ENCODE measurements at regions not wholly inside any gene's neighbourhood (a gene's known extent, or its start where the extent isn't known, plus 50 kb on each side); places are given as distances from the start of the nearest gene placed in this dataset.
A peak's percentile ranks its signal among the peaks of the same experiment; 100 is the strongest.

DNA sequence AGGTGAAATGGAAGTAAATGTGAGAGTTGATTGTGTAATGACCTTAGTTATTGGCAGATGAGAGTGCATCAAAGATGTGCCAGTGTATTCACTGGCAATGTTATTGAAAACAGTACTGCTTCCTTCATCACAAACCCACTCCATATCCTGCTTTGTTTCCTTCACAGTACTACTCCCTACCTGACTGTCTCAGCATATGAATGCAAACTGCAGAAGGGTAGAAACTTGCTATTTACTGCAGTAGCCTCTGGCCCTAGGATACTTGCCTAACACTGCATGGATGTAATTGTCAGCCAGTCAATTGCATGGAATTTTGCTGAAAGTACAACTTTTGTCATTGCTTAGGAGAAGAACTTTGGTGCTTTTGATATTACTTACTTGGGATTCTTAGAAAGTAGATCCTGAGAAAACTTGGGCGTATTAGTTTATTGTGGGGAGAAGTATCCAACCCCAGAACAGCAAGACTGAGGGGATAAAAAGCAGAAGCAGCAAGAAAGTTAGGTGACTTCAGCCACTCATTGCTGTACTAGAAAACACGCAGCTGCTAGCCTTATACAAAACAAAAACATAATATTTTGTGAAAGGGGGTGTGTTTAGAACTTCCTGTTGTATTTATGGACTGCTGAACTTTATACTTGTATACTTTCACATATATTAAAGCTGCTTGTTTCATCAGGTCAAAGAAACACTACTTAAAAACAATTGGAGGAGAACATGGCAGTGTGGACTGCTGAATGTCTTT, 219.0 kb downstream of the CCNG2 start:
- DNase-seq = no peak

DNA sequence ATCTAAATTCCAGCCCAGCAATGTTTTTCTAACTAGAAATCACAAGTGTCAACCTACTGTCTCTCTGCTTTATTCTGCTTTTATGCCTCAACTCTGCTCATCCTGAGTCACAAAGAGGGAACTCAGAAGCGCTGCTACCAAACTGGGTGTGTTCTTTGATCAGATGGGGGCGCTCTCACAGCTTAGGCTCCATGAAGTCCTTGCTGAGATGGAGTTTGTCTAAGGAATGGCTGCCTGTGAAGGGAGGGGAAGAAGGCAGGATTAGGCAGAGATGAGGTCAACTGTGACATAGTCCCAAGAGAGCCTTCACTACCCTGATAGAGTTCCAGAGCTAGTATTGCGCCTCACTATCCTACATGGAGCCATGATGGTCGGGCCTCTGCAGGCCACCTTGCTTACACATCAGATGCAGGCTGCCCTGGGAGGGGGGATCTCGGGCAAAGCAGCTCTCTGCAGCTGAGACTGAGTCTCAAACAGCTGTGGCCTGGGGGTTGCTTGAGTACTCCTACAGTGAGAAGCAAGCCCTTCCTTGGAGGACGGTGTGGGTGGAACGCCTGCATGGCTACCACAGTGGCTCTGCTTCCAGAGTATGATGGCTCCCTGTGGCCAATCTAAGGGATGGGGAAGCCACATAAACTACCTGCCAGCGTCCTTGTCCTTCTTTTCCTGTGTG, 219.9 kb downstream of the CCNG2 start:
- DNase-seq = no peak

GRCh38 chr4:77384094-77384493, 221.5 kb upstream of the CXCL13 start:
- no peak for DNase-seq

GRCh38 chr4:77385124-77385969, 220.3 kb upstream of the CXCL13 start:
- DNase-seq = peak; percentile 50

DNA sequence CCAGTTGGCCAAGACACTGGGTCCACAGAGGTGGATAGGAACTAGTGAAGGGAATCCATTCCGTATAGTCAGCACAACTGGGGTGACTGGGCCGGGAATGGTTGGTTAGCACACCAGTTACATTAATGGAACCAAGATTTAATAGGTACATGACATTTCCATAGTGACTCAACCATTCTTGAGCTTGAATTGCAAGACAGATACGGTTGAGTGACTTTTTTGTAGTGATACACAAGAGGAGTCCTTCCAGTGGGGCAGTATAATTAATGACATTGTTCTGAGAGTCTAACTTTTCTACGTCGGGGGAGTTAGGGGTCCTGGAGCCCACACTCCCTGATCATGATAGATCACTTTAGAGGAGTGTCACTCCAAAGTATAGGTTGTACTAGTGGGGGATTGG, 211.6 kb upstream of the CXCL13 start:
- no peak for DNase-seq

DNA sequence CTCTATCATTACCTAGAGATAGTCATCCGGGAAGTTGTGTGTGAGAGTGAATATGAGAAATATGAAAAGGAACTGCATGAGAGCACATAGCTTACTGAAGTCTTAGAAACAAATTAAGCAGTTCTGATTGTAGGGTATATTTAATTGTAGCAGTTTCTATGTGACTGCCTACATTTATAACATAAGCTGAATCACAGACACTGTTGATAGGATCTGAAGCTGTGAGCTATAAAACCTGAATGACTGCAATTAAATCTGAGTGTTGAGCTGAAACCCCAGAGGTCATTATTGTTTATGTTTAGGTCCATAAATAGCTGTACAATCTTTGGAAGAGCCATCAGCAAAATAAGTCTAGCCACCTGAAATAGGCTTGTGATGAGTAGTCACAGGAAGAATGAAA, 210.1 kb upstream of the CXCL13 start:
- no peak for DNase-seq

DNA sequence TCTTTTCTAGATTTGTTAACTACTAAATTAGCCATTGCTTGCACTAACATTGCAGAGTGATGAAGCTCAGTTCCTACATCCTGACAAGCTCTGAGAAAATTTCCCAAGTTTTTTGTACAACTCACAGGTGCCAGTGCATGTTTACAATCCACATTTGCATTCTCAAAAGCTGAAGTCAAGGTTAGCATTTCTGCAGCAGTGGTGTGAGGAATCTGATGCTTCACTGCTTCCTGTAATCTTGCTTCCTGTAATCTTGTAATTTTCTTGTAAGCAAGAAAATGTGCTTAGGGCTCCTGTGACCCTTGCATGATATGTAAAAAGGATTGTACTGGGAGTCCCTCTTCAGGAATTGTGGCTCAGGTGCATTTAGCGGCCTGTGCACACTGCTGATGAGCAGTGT, 207.4 kb upstream of the CXCL13 start:
- no peak for DNase-seq

DNA sequence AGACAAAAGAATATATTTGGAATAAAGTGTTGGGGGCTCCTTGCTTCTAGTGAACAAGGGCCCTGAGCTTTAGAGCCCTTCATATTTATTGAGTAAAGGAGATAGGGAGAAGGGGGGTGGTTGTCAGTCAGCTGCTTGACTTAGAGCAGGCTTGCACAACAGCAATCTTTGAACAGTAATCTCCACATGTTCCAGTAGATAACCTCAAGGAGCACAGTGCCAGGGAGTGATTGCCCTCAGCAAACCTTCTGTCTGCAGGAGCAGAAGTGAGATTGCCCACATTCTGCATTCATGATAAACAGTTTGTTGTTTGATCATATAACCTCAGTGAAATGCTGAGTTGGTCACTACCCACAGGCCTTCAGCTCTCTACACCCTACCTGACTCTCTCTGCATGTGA, 205.8 kb upstream of the CXCL13 start:
- no peak for DNase-seq

DNA sequence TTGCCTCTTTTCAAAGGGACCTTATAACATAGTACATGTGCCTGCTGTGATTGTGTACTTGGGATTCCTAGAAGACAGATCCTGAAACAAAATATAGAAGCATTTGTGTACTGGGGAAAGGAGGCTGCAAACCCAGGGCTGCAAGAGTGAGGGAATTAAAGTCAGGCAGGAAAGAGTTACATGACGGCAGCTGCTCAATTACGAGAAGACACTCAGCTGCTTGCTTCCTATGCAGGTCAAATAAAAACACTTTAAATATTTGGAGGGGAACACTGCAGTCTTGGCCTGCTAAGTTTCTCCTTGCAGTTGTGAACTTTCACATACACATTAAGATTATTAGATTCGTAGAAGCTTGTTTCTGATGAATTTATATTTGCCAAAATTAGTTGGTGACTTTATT, 191.9 kb upstream of the CXCL13 start:
- DNase-seq = no peak

GRCh38 chr4:77415689-77416088, 189.9 kb upstream of the CXCL13 start:
- no peak for DNase-seq

GRCh38 chr4:77418333-77418732, 187.3 kb upstream of the CXCL13 start:
- peak; percentile 2 for DNase-seq

- no peak for DNase-seq
Measured at GRCh38 chr4:77430847-77431246, 174.8 kb upstream of the CXCL13 start.

DNA sequence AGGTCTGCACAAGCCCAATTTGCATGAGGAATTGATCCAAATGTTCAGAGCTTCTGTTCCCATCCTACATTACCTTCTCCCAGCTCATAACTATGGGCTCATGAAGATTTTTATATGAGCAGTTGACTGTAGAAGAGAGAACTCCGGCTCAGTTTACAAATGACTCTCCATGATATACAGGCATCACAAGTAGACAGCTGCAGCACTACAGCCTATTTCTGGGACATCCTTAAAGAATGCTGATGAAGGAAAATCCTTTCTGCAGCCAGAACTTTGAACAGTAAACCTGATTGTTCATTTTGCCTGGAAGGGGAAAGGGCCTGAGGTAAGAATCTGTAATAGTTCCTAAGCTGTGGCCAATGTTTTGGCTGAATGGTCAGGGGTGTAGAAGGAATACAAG, 174.1 kb upstream of the CXCL13 start:
- DNase-seq = no peak

GRCh38 chr4:77432717-77433417, 172.8 kb upstream of the CXCL13 start:
- no peak for DNase-seq

- DNase-seq = peak; percentile 50
Measured at GRCh38 chr4:77433418-77433733, 172.2 kb upstream of the CXCL13 start.

GRCh38 chr4:77434299-77435092, 171.1 kb upstream of the CXCL13 start:
- no peak for DNase-seq

DNA sequence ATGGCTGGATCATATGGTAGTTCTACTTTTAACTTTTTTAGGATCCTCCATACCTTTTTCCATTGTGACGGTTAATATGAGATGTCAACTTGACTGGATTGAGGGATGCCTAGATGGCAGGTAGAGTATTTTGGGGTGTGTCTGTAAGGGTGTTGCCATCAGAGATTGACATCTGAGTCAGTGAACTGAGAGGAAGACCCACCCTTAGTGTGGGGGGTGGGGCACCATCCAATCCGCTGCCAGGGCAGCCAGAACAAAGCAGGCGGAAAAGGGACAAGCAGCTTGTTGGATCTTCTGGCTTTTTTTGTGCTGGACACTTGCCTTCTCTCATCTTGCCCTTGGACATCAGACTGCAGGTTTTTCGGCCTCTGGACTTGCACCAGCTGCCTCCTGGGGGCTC, 168.5 kb upstream of the CXCL13 start:
- DNase-seq = no peak

- no peak for DNase-seq
Measured at GRCh38 chr4:77438549-77438948, 167.1 kb upstream of the CXCL13 start.

GRCh38 chr4:77443941-77444340, 161.7 kb upstream of the CXCL13 start:
- no peak for DNase-seq

DNA sequence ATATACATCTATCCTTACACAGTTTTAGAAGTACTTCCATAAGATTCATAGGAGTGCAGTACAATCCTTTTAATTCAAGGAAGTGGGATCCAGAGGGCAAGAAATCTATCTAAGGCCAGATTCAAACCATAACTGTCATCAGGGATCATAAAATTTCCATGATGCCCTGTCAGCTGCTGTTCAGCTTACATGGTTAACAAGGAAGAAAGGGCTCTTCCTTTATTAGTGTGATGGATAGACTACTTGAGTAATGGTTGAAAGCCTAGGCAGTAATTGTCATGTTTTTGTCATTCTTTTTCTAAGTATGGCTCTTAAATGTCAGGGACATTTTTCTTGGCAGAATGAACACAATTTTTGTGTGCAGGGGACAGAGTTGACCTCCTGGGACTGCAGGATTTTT, 159.8 kb upstream of the CXCL13 start:
- DNase-seq = no peak

GRCh38 chr4:77446601-77447000, 159.0 kb upstream of the CXCL13 start:
- DNase-seq = no peak

DNA sequence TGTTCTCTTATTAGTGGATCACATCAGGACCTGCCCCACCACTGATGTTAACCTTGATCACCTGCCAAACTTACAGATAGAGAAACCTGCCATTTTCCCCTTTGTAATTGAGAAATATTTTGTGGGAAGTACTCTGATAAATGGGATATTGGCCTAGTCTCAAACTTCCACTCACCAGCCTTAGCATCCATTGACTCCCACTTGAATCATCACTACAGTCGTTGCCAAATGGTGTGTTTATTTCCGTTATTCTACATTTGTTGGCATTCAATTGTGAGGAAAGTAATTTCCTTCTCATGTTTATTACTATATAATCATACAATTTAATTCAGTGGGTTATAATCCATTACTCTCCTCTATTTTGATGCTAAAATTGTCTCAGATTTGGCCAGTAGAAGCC, 156.4 kb upstream of the CXCL13 start:
- no peak for DNase-seq

DNA sequence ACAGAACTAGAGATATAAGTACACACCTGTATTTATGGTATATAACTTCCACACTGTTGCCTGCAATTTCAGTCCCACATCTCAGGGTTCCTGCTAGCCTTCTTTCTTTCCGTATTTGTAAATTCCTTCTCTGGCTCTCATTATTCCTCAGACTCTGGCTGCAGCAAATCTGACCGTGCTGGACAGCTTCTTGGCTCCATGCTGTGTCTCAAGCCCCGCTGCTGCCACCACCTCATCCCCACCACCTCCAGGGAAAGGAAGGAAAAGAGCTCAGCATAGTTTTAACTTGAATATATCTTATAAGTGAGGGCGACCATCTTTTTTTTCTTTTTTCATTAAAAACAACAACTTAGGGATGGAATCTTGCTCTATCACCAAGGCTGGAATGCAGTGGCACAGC, 155.6 kb upstream of the CXCL13 start:
- DNase-seq = no peak

Data from NCI-H1436 (cell line).